ENCODE measurements at regions not wholly inside any gene's neighbourhood (a gene's known extent, or its start where the extent isn't known, plus 50 kb on each side); places are given as distances from the start of the nearest gene placed in this dataset.
A peak's percentile ranks its signal among the peaks of the same experiment; 100 is the strongest.

DNA sequence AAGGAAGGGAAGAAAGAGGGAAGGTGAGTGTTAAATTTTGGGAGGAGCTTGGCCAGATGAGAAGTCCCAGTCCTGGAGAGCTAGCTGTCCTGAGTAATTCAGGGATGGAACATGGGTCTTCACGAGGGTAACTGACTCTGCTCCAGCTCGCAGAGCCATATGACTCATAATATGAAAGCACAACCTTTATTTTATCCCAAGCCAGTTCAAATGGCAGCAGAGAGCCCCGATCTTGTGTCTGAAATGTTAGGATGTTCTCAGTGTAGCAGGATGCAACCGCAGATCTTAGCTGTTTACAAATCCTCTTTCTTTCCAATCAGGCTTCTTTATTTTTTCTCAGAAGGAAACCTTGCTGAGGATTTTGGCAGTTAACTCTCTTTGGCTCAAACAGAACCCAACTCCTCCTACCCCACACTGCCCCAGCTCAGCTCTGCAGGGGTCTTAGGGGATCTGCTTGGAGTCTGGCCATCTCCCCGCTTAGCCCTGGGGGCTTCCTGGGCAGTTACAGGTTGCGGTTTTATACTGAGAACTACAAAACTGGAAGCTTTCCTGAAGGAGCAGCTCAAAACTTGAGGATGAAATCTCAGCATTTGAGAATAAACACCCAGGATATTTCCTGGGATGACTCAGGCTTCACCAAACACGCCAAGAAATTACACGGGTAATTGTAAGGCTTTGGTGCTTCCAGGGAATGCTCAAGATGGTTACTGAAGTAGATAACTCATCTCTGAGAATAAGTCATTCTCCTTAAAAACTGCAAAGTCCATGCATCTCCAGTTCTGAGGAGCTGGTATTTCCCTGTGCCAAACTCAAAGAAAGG is 92.5 kb downstream of the VCPKMT start:
- no peak overlapping the region; the same call in 2 of the 3 replicates for H3K4me3 ChIP-seq
- peak; percentile 72 for FAIRE-seq
- ATAC-seq, result peak; percentile 83 to 85
- H3K4me2 ChIP-seq, result peak overlapping the region; percentile 67
- 2% methylated on average over 8 of the region's 8 CpGs for WGBS (ENCODE audit: missing lambda C conversion rate)
- POLR2A ChIA-PET, result interaction anchor here (0.7 to 1.2 kb wide), 5 partner anchors 14 to 172 kb away, joined by 3 to 6 read pairs (median 5); partner anchors contain the start of genes ARF6 and NEMF
- peaks cover 18% of the 10 kb centered on the region for H3K9me3 ChIP-seq
- TF ChIP-seq FOSL2 (IDR thresholded peaks at IDR 0.05) (no peak), FOSL2 (CRISPR knock-in tag; IDR thresholded peaks at IDR 0.05) (peak; percentile 48), ZFP36 (IDR thresholded peaks at IDR 0.05; ENCODE audit: borderline replicate concordance, partially characterized antibody) (no peak)
- TF ChIP-seq, protein P1, sequence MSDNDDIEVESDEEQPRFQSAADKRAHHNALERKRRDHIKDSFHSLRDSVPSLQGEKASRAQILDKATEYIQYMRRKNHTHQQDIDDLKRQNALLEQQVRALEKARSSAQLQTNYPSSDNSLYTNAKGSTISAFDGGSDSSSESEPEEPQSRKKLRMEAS (IDR thresholded peaks at IDR 0.05), result peak; percentile 19; the same call in 1 of the 2 replicates
- CTCF ChIA-PET, result interaction anchor here (0.6 to 1.6 kb wide), 10 partner anchors 8 to 161 kb away, joined by 3 to 7 read pairs (median 4); no protein-coding TSS in a partner anchor
- H3K4me1 ChIP-seq, result peaks cover 23% of the 10 kb centered on the region
- H3K27ac ChIP-seq, result peak overlapping the region; percentile 78 to 92
- DNase-seq (ENCODE audit: low read depth in 1 of 2, low spot score in 1 of 2), result peak; percentile 34 to 68

DNA sequence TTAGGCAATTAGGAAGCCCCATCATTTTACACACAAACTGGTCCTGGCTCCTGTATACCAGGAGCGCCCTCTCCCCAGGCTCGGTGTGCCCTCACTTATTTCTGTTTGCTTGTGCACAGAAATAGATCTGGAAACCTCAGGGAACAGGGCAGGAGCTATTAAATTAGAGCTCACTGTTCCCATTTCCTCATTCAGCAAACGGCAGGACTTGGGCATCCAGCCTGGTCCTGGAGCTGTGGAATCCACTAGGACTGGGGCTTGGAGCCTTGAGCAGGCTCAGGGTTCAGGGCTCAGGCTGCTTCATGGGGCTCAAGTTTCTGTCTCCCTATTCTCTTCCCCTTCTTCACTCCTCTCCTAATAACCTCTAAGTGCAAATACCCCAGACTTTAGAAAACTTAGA is 91.3 kb downstream of the VCPKMT start:
- ATAC-seq, result no peak
- ChIA-PET POLR2A (no interaction called here), CTCF (interaction anchor here (0.6 to 3.1 kb wide), 3 partner anchors 13 to 163 kb away, joined by 3 to 12 read pairs (median 4); no protein-coding TSS in a partner anchor)
- no peak for DNase-seq (ENCODE audit: low read depth in 1 of 2, low spot score in 1 of 2)
- H3K4me1 ChIP-seq, result peaks cover 21% of the 10 kb centered on the region
- H3K4me3 ChIP-seq, result no peak overlapping the region
- WGBS (ENCODE audit: missing lambda C conversion rate), result 84% methylated on average over 3 of the region's 3 CpGs
- no peak for FAIRE-seq
- no peak for TF ChIP-seq POLR2AphosphoS2 (conservative IDR thresholded peaks at IDR 0.05; ENCODE audit: low read length)
- TF ChIP-seq RCOR1 (IDR thresholded peaks at IDR 0.05; ENCODE audit: low read depth, low read length), result no peak
- no peak for TF ChIP-seq CBX8 (IDR thresholded peaks at IDR 0.05)
- TF ChIP-seq, protein P2, sequence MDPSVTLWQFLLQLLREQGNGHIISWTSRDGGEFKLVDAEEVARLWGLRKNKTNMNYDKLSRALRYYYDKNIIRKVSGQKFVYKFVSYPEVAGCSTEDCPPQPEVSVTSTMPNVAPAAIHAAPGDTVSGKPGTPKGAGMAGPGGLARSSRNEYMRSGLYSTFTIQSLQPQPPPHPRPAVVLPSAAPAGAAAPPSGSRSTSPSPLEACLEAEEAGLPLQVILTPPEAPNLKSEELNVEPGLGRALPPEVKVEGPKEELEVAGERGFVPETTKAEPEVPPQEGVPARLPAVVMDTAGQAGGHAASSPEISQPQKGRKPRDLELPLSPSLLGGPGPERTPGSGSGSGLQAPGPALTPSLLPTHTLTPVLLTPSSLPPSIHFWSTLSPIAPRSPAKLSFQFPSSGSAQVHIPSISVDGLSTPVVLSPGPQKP (IDR thresholded peaks at IDR 0.05; ENCODE audit: low read depth, low read length), result no peak
- TF ChIP-seq KDM5A (IDR thresholded peaks at IDR 0.05), result no peak
- no peak for TF ChIP-seq JUN (IDR thresholded peaks at IDR 0.05)
- TF ChIP-seq FOSB (CRISPR knock-in tag; IDR thresholded peaks at IDR 0.05), result no peak
- no peak for TF ChIP-seq CBX2 (IDR thresholded peaks at IDR 0.05; ENCODE audit: borderline replicate concordance, low read depth)
- no peak for TF ChIP-seq KDM1A (IDR thresholded peaks at IDR 0.05; ENCODE audit: low read depth)
- no peak for TF ChIP-seq HDAC2 (IDR thresholded peaks at IDR 0.05)
- TF ChIP-seq ZNF302 (CRISPR knock-in tag; IDR thresholded peaks at IDR 0.05), result no peak
- peak overlapping the region; percentile 78 to 92; a peak in 5 of 6 replicates for H3K27ac ChIP-seq
- H3K9me3 ChIP-seq, result peaks cover 15% of the 10 kb centered on the region
- H3K4me2 ChIP-seq, result no peak overlapping the region

DNA sequence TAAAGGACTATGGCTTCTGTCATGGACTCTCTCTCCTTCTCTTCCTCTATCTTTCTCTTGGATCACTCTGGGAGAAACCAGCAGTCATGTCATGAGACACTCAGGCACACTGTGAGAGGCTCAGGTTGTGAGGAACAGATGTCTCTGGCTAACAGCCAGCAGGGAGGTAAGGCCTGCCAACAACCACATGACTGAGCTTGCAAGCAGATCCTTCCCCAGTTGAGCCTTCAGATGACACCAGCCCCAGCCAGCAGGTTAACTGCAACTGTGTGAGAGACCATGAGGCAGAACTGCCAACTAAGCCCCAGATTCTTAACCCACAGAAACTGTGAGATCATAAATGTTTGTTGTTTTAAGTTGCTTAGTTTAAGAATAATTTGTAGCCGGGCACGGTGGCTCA is 90.6 kb downstream of the VCPKMT start:
- ChIA-PET POLR2A (no interaction called here), CTCF (interaction anchor here (2.0 to 3.1 kb wide), 2 partner anchors 12 to 79 kb away, joined by 5 to 12 read pairs; no protein-coding TSS in a partner anchor)
- Histone ChIP-seq H3K4me2 (no peak overlapping the region), H3K4me1 (peaks cover 21% of the 10 kb centered on the region), H3K27ac (peak overlapping the region; percentile 7 to 92; a peak in 4 of 6 replicates), H3K9me3 (peaks cover 9% of the 10 kb centered on the region; the same call in 2 of the 3 replicates), H3K4me3 (no peak overlapping the region)
- WGBS (ENCODE audit: missing lambda C conversion rate), result 88% methylated on average over 2 of the region's 2 CpGs
- FAIRE-seq (no peak), ATAC-seq (no peak), DNase-seq (ENCODE audit: low read depth in 1 of 2, low spot score in 1 of 2) (peak in 1 of 2 experiments; percentile 45)
- TF ChIP-seq TP53 (CRISPR knock-in tag; IDR thresholded peaks at IDR 0.05) (no peak), CBX8 (IDR thresholded peaks at IDR 0.05) (no peak), TFCP2L1 (CRISPR knock-in tag; IDR thresholded peaks at IDR 0.05) (no peak), CEBPB (IDR thresholded peaks at IDR 0.05) (no peak), POLR2A (IDR thresholded peaks at IDR 0.05; ENCODE audit: low read length) (no peak), MYC (IDR thresholded peaks at IDR 0.05; ENCODE audit: borderline replicate concordance, low read length) (no peak), HEYL (CRISPR knock-in tag; IDR thresholded peaks at IDR 0.05) (no peak), FOXS1 (CRISPR knock-in tag; IDR thresholded peaks at IDR 0.05) (no peak)

Measured in A549 (cell line).